Mucosa of descending colon (tissue), 3 donors: ENCODE measurements at regions not wholly inside any gene's neighbourhood (a gene's known extent, or its start where the extent isn't known, plus 50 kb on each side); places are given as distances from the start of the nearest gene placed in this dataset.
A peak's percentile ranks its signal among the peaks of the same experiment; 100 is the strongest.

Experiments used
- ATAC-seq: fragments of 200-7000 bp; cut with Tn5 transposase; one replicate; pipeline ENCODE4 v1.9.1; 2020; ENCODE audit warnings: mild to moderate bottlenecking, moderate library complexity
- DNase-seq, 3 donors: peaks; one replicate each; pipeline ENCODE4 v3.0.0-alpha.2; 2020
- H3K36me3 ChIP-seq: fragments of 200-600 bp; one replicate; pipeline ENCODE4 v1.8.0; 2021; ENCODE audit warnings: low read depth, mild to moderate bottlenecking
- H3K4me1 ChIP-seq: fragments of 200-600 bp; one replicate; pipeline ENCODE4 v1.8.0; 2021; ENCODE audit warnings: low read depth, mild to moderate bottlenecking
- H3K4me3 ChIP-seq: fragments of 200-600 bp; one replicate; pipeline ENCODE4 v1.8.0; 2021; ENCODE audit warnings: mild to moderate bottlenecking
- H3K9me3 ChIP-seq: fragments of 200-600 bp; one replicate; pipeline ENCODE4 v1.8.0; 2021; ENCODE audit warnings: mild to moderate bottlenecking
- CTCF ChIP-seq: fragments of 200-600 bp; IDR thresholded peaks from one replicate; pipeline ENCODE4 v1.8.0; 2022; ENCODE audit warnings: antibody characterized with exemption, mild to moderate bottlenecking
- intact Hi-C, 2 donors: fragments of 100-400 bp; cut with DNase I in 1 of 2; cut with micrococcal nuclease in 1 of 2; formaldehyde crosslinking; loops; one replicate each; pipeline versions ENCODE4 v1.11.0 to v1.11.1; 2022; cut with DNase I, micrococcal nuclease
- donor health status: DM: no; HTN: no; CAD: no; lungs with moderate emphysema.
- donor health status: DM: no; HTN: no; CAD: no.
- donor health status: DM: no; HTN: yes; CAD: no.

GRCh38 chrX:41001327-41001726 is 83.9 kb upstream of the USP9X start:
- DNase-seq (no peak), ATAC-seq (no peak)
- no peak for TF ChIP-seq CTCF

GRCh38 chrX:41002026-41002425 is 83.2 kb upstream of the USP9X start:
- no peak for DNase-seq
- TF ChIP-seq CTCF = no peak
- peak; percentile 60 for ATAC-seq
- Histone ChIP-seq H3K9me3 (no peaks in the 10 kb centered on the region), H3K4me1 (no peaks in the 10 kb centered on the region), H3K36me3 (no peaks in the 10 kb centered on the region), H3K4me3 (no peak overlapping the region)
- intact Hi-C loops = no loop called here

More at GRCh38 chrX:41001327-41001726, 83.9 kb upstream of the USP9X start:
- Histone ChIP-seq H3K36me3 (no peaks in the 10 kb centered on the region), H3K4me3 (no peak overlapping the region), H3K9me3 (no peaks in the 10 kb centered on the region), H3K4me1 (no peaks in the 10 kb centered on the region)
- intact Hi-C loops = no loop called here

GRCh38 chrX:41003506-41004270 is 81.6 kb upstream of the USP9X start:
- Histone ChIP-seq H3K4me3 (no peak overlapping the region), H3K4me1 (no peaks in the 10 kb centered on the region), H3K9me3 (no peaks in the 10 kb centered on the region), H3K36me3 (no peaks in the 10 kb centered on the region)
- ATAC-seq = no peak
- intact Hi-C loops = no loop called here
- no peak for DNase-seq
- no peak for TF ChIP-seq CTCF

GRCh38 chrX:41005445-41005992 is 79.7 kb upstream of the USP9X start:
- Histone ChIP-seq H3K36me3 (no peaks in the 10 kb centered on the region), H3K9me3 (no peaks in the 10 kb centered on the region), H3K4me1 (peaks cover 3% of the 10 kb centered on the region), H3K4me3 (no peak overlapping the region)
- DNase-seq (no peak), ATAC-seq (no peak)
- no peak for TF ChIP-seq CTCF
- intact Hi-C loops = no loop called here

DNA sequence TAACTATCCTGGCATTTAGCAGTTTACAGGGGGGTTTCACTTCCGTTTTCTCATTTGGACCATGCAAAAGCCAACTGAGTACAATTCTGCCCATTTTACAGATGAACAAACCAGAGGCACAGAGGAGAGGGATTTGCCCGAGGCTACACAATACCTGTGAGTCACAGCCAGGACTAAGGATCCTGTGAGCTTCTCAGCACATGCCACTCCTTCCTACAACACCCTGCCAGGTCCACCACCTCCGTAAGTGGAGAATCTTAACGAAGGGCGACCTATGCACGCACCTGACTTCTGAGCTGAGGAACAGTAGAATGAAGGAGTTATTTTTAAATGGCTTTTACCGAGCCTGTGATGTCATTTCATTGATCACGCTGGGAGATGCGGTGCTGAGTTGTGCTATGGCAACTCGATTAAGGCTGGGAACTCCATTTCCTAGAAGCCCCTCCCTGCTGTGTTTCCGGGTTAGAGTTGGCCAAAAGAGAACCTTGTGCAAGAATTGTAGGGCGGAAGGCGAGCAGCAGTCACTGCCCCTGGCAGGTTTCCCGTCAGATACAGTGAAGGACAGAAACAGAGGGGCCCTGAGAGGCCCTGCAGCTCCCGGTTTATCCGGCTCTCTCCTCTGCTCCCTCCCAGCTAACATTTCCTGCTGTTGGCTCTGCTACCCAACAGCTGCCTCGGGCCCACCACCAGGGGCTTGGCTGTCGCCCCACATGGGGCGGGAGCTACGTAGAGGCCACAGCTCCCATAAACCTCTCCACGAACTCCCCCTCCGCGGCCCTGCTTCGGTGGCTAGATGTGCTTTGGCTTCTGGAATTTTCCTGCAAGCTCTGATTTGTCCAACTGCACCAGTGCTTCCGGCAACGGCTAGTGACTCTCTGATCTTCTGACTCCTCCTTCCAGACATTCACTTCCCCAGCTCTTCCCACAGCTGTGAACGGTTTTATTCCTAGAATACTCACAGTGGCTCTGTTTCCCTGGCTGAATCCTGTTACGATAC is 75.1 kb upstream of the USP9X start:
- no peaks in the 10 kb centered on the region for H3K36me3 ChIP-seq
- DNase-seq = peak; percentile 67 to 76 (median 75)
- intact Hi-C loops = no loop called here
- no peaks in the 10 kb centered on the region for H3K9me3 ChIP-seq
- peak; percentile 92 for ATAC-seq
- peaks cover 3% of the 10 kb centered on the region for H3K4me1 ChIP-seq
- no peak for TF ChIP-seq CTCF
- H3K4me3 ChIP-seq = no peak overlapping the region
